ENCODE measurements at regions not wholly inside any gene's neighbourhood (a gene's known extent, or its start where the extent isn't known, plus 50 kb on each side); places are given as distances from the start of the nearest gene placed in this dataset.

GRCh38 chr10:44801383-44802327 is 109.5 kb upstream of the TMEM72 start:
- TF ChIP-seq POLR2A (IDR thresholded peaks at IDR 0.05; ENCODE audit: low read depth, low read length) (no peak), POLR2AphosphoS5 (IDR thresholded peaks at IDR 0.05; ENCODE audit: low read depth, low read length) (no peak), TAF1 (IDR thresholded peaks at IDR 0.05; ENCODE audit: borderline replicate concordance, low read depth, low read length) (no peak)
